ENCODE measurements at regions not wholly inside any gene's neighbourhood (a gene's known extent, or its start where the extent isn't known, plus 50 kb on each side); places are given as distances from the start of the nearest gene placed in this dataset.

GRCh38 chr3:22734207-22734606 is 468.9 kb upstream of the UBE2E2 start:
- intact Hi-C loops (cut with micrococcal nuclease): no loop called here
- no peak for TF ChIP-seq ATF3 (IDR thresholded peaks at IDR 0.05)
- TF ChIP-seq EGR1 (IDR thresholded peaks at IDR 0.05; ENCODE audit: low read depth): no peak
- no peak for TF ChIP-seq JUND (IDR thresholded peaks at IDR 0.05)
- TF ChIP-seq POLR2AphosphoS5 (IDR thresholded peaks at IDR 0.05; ENCODE audit: low read depth, low read length): no peak
- no peak for TF ChIP-seq SIN3A (IDR thresholded peaks at IDR 0.05; ENCODE audit: low read depth)
- TF ChIP-seq CBX3 (IDR thresholded peaks at IDR 0.05; ENCODE audit: low read depth): no peak
- TF ChIP-seq CEBPB (IDR thresholded peaks at IDR 0.05; ENCODE audit: low read depth): no peak
- TF ChIP-seq REST (IDR thresholded peaks at IDR 0.05; ENCODE audit: low read depth): no peak
- TF ChIP-seq, protein P1, sequence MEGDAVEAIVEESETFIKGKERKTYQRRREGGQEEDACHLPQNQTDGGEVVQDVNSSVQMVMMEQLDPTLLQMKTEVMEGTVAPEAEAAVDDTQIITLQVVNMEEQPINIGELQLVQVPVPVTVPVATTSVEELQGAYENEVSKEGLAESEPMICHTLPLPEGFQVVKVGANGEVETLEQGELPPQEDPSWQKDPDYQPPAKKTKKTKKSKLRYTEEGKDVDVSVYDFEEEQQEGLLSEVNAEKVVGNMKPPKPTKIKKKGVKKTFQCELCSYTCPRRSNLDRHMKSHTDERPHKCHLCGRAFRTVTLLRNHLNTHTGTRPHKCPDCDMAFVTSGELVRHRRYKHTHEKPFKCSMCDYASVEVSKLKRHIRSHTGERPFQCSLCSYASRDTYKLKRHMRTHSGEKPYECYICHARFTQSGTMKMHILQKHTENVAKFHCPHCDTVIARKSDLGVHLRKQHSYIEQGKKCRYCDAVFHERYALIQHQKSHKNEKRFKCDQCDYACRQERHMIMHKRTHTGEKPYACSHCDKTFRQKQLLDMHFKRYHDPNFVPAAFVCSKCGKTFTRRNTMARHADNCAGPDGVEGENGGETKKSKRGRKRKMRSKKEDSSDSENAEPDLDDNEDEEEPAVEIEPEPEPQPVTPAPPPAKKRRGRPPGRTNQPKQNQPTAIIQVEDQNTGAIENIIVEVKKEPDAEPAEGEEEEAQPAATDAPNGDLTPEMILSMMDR (IDR thresholded peaks at IDR 0.05 in 2 of 3, conservative IDR thresholded peaks at IDR 0.05 in 1 of 3; ENCODE audit: borderline replicate concordance in 1 of 3, insufficient read depth in 1 of 3, low read depth in 2 of 3, low read length in 2 of 3): no peak
- TF ChIP-seq FOSL1 (IDR thresholded peaks at IDR 0.05; ENCODE audit: low read depth): no peak
- no peak for TF ChIP-seq POLR2A (IDR thresholded peaks at IDR 0.05; ENCODE audit: borderline replicate concordance, extremely low read depth, insufficient read depth, insufficient read length)
- Histone ChIP-seq H3K4me1 (ENCODE audit: control insufficient read depth in 1 of 2, insufficient read depth in 2 of 2, low read length in 2 of 2) (no peaks in the 10 kb centered on the region), H4K20me1 (ENCODE audit: insufficient read depth) (no peaks in the 10 kb centered on the region), H3K36me3 (ENCODE audit: control insufficient read depth in 1 of 2, insufficient read depth in 2 of 2, low read length in 2 of 2) (no peaks in the 10 kb centered on the region), H3K4me2 (ENCODE audit: low read length) (no peak overlapping the region), H3K4me3 (replicated peaks in 1 of 2; ENCODE audit: low read depth in 1 of 2, low read length in 2 of 2) (no peak overlapping the region), H3K27me3 (ENCODE audit: insufficient read depth, low read length) (no peaks in the 10 kb centered on the region), H3K27ac (ENCODE audit: low read depth, low read length) (no peak overlapping the region), H3K9ac (ENCODE audit: low read length) (no peak overlapping the region), H3K9me2 (ENCODE audit: insufficient read depth) (no peaks in the 10 kb centered on the region), H3K79me2 (ENCODE audit: insufficient read depth, low read length) (no peaks in the 10 kb centered on the region), H2AFZ (ENCODE audit: low read depth, low read length, poor library complexity, severe bottlenecking) (no peak overlapping the region), H3K9me3 (ENCODE audit: control insufficient read depth in 1 of 2, insufficient read depth in 1 of 2, low read depth in 1 of 2, low read length in 2 of 2) (no peaks in the 10 kb centered on the region; a peak in 1 of 4 replicates)
- BruUV-seq (replicated peaks): no TSS peak
- POLR2A ChIA-PET: no interaction called here
- RAD21 ChIA-PET (ENCODE audit: low non-redundant PET in 1 of 2, low total read pairs in 2 of 2, uncharacterized antibody in 2 of 2, unreplicated experiment in 2 of 2): no interaction called here
- ATAC-seq: no peak
- no peak for DNase-seq (ENCODE audit: low read depth, low spot score)
- CTCF ChIA-PET: no interaction called here
